Glutamatergic neuron (in vitro differentiated cells): ENCODE measurements at regions not wholly inside any gene's neighbourhood (a gene's known extent, or its start where the extent isn't known, plus 50 kb on each side); places are given as distances from the start of the nearest gene placed in this dataset.
"Not testable (repeated sequence)": the region's sequence is repeated elsewhere in the genome, so short reads cannot be mapped to it uniquely, and the experiment has no call there.

Experiments
- DNase-seq: peaks from one replicate; pipeline ENCODE4 v3.0.0; 2022
- H3K27ac Mint-ChIP-seq: one replicate; pipeline ENCODE4 v1.8.0; 2020; ENCODE audit warnings: mild to moderate bottlenecking, mixed read lengths, inconsistent platforms; ENCODE audit not compliant: unreplicated experiment
- H3K27me3 Mint-ChIP-seq: one replicate; pipeline ENCODE4 v1.8.0; 2020; ENCODE audit warnings: mild to moderate bottlenecking, moderate library complexity, mixed read lengths, inconsistent platforms; ENCODE audit not compliant: unreplicated experiment
- H3K36me3 Mint-ChIP-seq: one replicate; pipeline ENCODE4 v1.8.0; 2020; ENCODE audit warnings: mild to moderate bottlenecking, mixed read lengths, inconsistent platforms; ENCODE audit not compliant: unreplicated experiment
- H3K4me1 Mint-ChIP-seq: one replicate; pipeline ENCODE4 v1.8.0; 2020; ENCODE audit warnings: mild to moderate bottlenecking, low read depth, mixed read lengths, inconsistent platforms; ENCODE audit not compliant: unreplicated experiment
- H3K4me3 Mint-ChIP-seq: one replicate; pipeline ENCODE4 v1.8.0; 2020; ENCODE audit warnings: mild to moderate bottlenecking, mixed read lengths, inconsistent platforms; ENCODE audit not compliant: unreplicated experiment
- H3K9me3 Mint-ChIP-seq: one replicate; pipeline ENCODE4 v1.8.0; 2020; ENCODE audit warnings: mild to moderate bottlenecking, moderate library complexity, mixed read lengths, inconsistent platforms; ENCODE audit not compliant: unreplicated experiment
- CTCF ChIP-seq: fragments of 200-600 bp; sonication (generic); IDR thresholded peaks from one replicate; pipeline ENCODE4 v1.5.0; 2021; ENCODE audit not compliant: partially characterized antibody, unreplicated experiment

- Mint-ChIP-seq H3K4me1 (no peaks in the 10 kb centered on the region), H3K27me3 (no peaks in the 10 kb centered on the region), H3K36me3 (peaks cover 26% of the 10 kb centered on the region), H3K27ac (no peak overlapping the region), H3K9me3 (no peaks in the 10 kb centered on the region), H3K4me3 (no peak overlapping the region)
- DNase-seq, result no peak
- TF ChIP-seq CTCF, result no peak
These were observed 56.2 kb upstream of the EFNA5 start for GRCh38 chr5:107726896-107727295.

GRCh38 chr5:107724642-107725041 lies 53.9 kb upstream of the EFNA5 start:
- Mint-ChIP-seq H3K27me3 (no peaks in the 10 kb centered on the region), H3K36me3 (peaks cover 47% of the 10 kb centered on the region), H3K4me1 (no peaks in the 10 kb centered on the region), H3K4me3 (no peak overlapping the region), H3K27ac (no peak overlapping the region), H3K9me3 (peaks cover 7% of the 10 kb centered on the region)
- no peak for TF ChIP-seq CTCF
- no peak for DNase-seq

GRCh38 chr5:107721241-107721640 lies 50.5 kb upstream of the EFNA5 start:
- H3K36me3 Mint-ChIP-seq, result peaks cover 53% of the 10 kb centered on the region
- not testable (repeated sequence) for H3K27ac Mint-ChIP-seq, H3K9me3 Mint-ChIP-seq, H3K4me3 Mint-ChIP-seq, H3K4me1 Mint-ChIP-seq, DNase-seq, H3K27me3 Mint-ChIP-seq
